AG09309 (cell line): ENCODE measurements at regions not wholly inside any gene's neighbourhood (a gene's known extent, or its start where the extent isn't known, plus 50 kb on each side); places are given as distances from the start of the nearest gene placed in this dataset.

Source experiments
- DNase-seq: peaks from one replicate; pipeline ENCODE4 v3.0.0-alpha.2; 2010; ENCODE audit warnings: low read depth
- H3K4me3 ChIP-seq: 2 replicates; pipeline ENCODE4 v1.5.1; 2011; ENCODE audit warnings: mild to moderate bottlenecking, low read depth, low read length, moderate library complexity; ENCODE audit not compliant: control insufficient read depth
- CTCF ChIP-seq: IDR thresholded peaks from 2 replicates; pipeline ENCODE4 v1.5.1; 2011; ENCODE audit warnings: mild to moderate bottlenecking, low read depth, low read length, inconsistent platforms; ENCODE audit not compliant: insufficient read depth, control insufficient read depth; ENCODE audit errors: missing control alignments

- DNase-seq: peak; percentile 18
- H3K4me3 ChIP-seq: no peak overlapping the region
- peak; percentile 69 for TF ChIP-seq CTCF
Measured at GRCh38 chr12:11553871-11554533, 95.5 kb upstream of the ETV6 start.

GRCh38 chr12:11555195-11555594, 94.3 kb upstream of the ETV6 start:
- no peak overlapping the region for H3K4me3 ChIP-seq
- DNase-seq: no peak
- TF ChIP-seq CTCF: no peak

- DNase-seq: no peak
- TF ChIP-seq CTCF: no peak
- no peak overlapping the region for H3K4me3 ChIP-seq
Measured at GRCh38 chr12:11555743-11556625, 93.5 kb upstream of the ETV6 start.

- TF ChIP-seq CTCF: no peak
- H3K4me3 ChIP-seq: no peak overlapping the region
- DNase-seq: no peak
Measured at GRCh38 chr12:11556682-11557081, 92.8 kb upstream of the ETV6 start.

GRCh38 chr12:11559626-11560340, 89.7 kb upstream of the ETV6 start:
- no peak overlapping the region for H3K4me3 ChIP-seq
- no peak for DNase-seq

More at GRCh38 chr12:11559626-11560340, 89.7 kb upstream of the ETV6 start:
- no peak for TF ChIP-seq CTCF
